MM.1S (cell line): ENCODE measurements at regions not wholly inside any gene's neighbourhood (a gene's known extent, or its start where the extent isn't known, plus 50 kb on each side); places are given as distances from the start of the nearest gene placed in this dataset.

Experiments
- DNase-seq: peaks from one replicate; pipeline ENCODE4 v3.0.0-alpha.2; 2015
- H2AFZ ChIP-seq: fragments of 300-600 bp; sonication (generic); 2 replicates; pipeline ENCODE4 v1.6.0; 2016; ENCODE audit warnings: antibody characterized with exemption, low read length
- H3F3A ChIP-seq: fragments of 300-600 bp; sonication (generic); 2 replicates; pipeline ENCODE4 v1.6.1; 2016; ENCODE audit warnings: mild to moderate bottlenecking, antibody characterized with exemption, low read length, moderate library complexity, mixed read lengths; ENCODE audit not compliant: insufficient read depth
- H3K27ac ChIP-seq: fragments of 300-600 bp; sonication (generic); 2 replicates; pipeline ENCODE4 v1.5.1; 2016; ENCODE audit warnings: mild to moderate bottlenecking, low read length
- H3K27me3 ChIP-seq: fragments of 300-600 bp; sonication (generic); replicated peaks from 2 replicates; pipeline ENCODE4 v1.6.0; 2016; ENCODE audit warnings: low read length; ENCODE audit not compliant: insufficient read depth
- H3K36me3 ChIP-seq: fragments of 300-600 bp; sonication (generic); replicated peaks from 2 replicates; pipeline ENCODE4 v1.6.1; 2016; ENCODE audit warnings: mild to moderate bottlenecking, low read length, mixed read lengths; ENCODE audit not compliant: insufficient read depth
- H3K4me1 ChIP-seq: fragments of 300-600 bp; sonication (generic); 2 replicates; pipeline ENCODE4 v1.6.1; 2016; ENCODE audit warnings: low read length, mixed read lengths
- H3K4me2 ChIP-seq: fragments of 300-600 bp; sonication (generic); 2 replicates; pipeline ENCODE4 v1.6.0; 2016; ENCODE audit warnings: low read depth, low read length
- H3K4me3 ChIP-seq: fragments of 300-600 bp; sonication (generic); 2 replicates; pipeline ENCODE4 v1.5.1; 2016; ENCODE audit warnings: low read length, mixed read lengths
- H3K79me2 ChIP-seq: fragments of 300-600 bp; sonication (generic); 2 replicates; pipeline ENCODE4 v1.6.1; 2016; ENCODE audit warnings: mixed run types, low read length, mixed read lengths
- H3K9ac ChIP-seq: fragments of 300-600 bp; sonication (generic); 2 replicates; pipeline ENCODE4 v1.6.1; 2016; ENCODE audit warnings: low read length, mixed read lengths
- H3K9me2 ChIP-seq: fragments of 300-600 bp; sonication (generic); replicated peaks from 2 replicates; pipeline ENCODE4 v1.6.1; 2016; ENCODE audit warnings: mild to moderate bottlenecking, low read length, mixed read lengths; ENCODE audit not compliant: insufficient read depth
- H3K9me3 ChIP-seq: fragments of 300-600 bp; sonication (generic); replicated peaks from 2 replicates; pipeline ENCODE4 v1.6.1; 2016; ENCODE audit warnings: mild to moderate bottlenecking, low read length, mixed read lengths; ENCODE audit not compliant: insufficient read depth
- H4K20me1 ChIP-seq: fragments of 300-600 bp; sonication (generic); 2 replicates; pipeline ENCODE4 v1.6.1; 2016; ENCODE audit warnings: mild to moderate bottlenecking, low read length, moderate library complexity, mixed read lengths; ENCODE audit not compliant: insufficient read depth
- EZH2 ChIP-seq: fragments of 300-600 bp; sonication (generic); optimal IDR thresholded peaks from 2 replicates; pipeline ENCODE3; 2017; ENCODE audit warnings: low read depth, mild to moderate bottlenecking, antibody characterized with exemption, low read length, mixed read lengths
- EZH2phosphoT487 ChIP-seq: fragments of 300-600 bp; sonication (generic); IDR thresholded peaks from 2 replicates; pipeline ENCODE4 v1.6.1; 2018; ENCODE audit warnings: antibody characterized with exemption, low read length
- TF ChIP-seq, protein P1 (sequence below): fragments of 300-600 bp; sonication (generic); IDR thresholded peaks from 2 replicates; pipeline ENCODE4 v1.5.1; 2016; ENCODE audit warnings: antibody characterized with exemption, low read length, mixed read lengths

DNA sequence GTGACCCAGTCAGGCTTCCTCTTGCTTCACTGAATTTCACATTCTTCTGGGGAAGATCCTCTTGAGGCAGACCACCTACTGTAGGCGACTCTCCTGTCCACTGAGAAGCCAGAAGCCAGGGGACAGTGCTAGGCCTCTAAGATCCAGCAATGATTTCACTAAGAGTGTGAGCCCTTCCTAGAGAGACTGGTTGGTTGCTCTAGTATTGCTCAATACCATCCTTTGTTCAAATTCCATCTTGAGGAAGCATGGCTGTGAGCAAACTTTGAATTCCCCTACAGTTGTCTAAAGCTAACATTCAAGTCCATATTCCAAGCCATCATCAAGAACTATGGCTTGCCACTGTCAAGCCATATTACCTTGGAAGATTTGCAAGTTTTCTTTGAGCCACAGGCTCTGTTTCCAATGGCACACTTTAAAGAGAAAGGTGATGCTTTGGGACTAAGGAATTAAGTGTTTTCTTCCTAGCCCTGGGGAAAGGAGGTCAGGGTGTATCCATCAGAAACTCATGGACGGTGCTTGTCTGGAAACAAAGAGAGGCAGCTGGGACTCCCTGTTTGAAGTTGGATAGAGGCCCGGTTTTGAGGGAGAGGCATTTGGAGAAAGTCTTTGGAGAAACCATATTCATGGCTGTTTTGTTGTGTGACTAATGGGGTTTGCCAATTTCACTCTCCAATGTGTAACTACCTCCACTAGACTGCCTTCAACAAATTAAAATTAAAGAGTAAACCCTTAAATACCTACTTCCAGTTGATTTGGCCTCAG is 1217.9 kb downstream of the VRK1 start:
- Histone ChIP-seq H3K27me3 (no peaks in the 10 kb centered on the region), H2AFZ (no peak overlapping the region)
- TF ChIP-seq EZH2phosphoT487 (no peak), EZH2 (no peak)
- TF ChIP-seq, protein P1, sequence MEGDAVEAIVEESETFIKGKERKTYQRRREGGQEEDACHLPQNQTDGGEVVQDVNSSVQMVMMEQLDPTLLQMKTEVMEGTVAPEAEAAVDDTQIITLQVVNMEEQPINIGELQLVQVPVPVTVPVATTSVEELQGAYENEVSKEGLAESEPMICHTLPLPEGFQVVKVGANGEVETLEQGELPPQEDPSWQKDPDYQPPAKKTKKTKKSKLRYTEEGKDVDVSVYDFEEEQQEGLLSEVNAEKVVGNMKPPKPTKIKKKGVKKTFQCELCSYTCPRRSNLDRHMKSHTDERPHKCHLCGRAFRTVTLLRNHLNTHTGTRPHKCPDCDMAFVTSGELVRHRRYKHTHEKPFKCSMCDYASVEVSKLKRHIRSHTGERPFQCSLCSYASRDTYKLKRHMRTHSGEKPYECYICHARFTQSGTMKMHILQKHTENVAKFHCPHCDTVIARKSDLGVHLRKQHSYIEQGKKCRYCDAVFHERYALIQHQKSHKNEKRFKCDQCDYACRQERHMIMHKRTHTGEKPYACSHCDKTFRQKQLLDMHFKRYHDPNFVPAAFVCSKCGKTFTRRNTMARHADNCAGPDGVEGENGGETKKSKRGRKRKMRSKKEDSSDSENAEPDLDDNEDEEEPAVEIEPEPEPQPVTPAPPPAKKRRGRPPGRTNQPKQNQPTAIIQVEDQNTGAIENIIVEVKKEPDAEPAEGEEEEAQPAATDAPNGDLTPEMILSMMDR: no peak

DNA sequence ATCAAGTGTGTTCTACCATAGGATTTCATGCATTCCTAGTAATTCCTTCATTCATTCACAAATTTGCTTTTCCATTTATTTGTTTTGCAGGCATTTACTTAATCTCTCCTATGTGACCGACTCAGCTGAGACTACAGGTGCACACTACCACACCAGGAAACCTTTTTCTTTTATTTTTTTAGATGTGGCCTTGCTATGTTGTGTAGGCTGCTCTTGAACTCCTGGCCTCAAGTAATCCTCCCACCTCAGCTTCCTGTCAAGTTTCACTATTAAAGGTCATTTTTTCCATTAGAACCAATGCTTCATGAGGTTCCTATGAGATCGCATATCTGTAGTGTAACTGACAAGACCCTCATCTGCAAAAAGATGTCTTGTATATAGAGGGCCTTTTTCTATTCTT is 1218.7 kb downstream of the VRK1 start:
- H3K9me3 ChIP-seq: no peaks in the 10 kb centered on the region
- no peak overlapping the region for H3K4me2 ChIP-seq
- H3K4me3 ChIP-seq: no peak overlapping the region
- no peaks in the 10 kb centered on the region for H4K20me1 ChIP-seq
- H3K27ac ChIP-seq: no peak overlapping the region
- no peaks in the 10 kb centered on the region for H3K79me2 ChIP-seq
- no peaks in the 10 kb centered on the region for H3K36me3 ChIP-seq
- DNase-seq: no peak
- no peak overlapping the region for H3K9ac ChIP-seq
- no peak for TF ChIP-seq EZH2phosphoT487
- TF ChIP-seq, protein P1: no peak
- TF ChIP-seq EZH2: no peak
- no peak overlapping the region for H2AFZ ChIP-seq
- H3K27me3 ChIP-seq: no peaks in the 10 kb centered on the region
- H3F3A ChIP-seq: no peaks in the 10 kb centered on the region
- H3K9me2 ChIP-seq: no peaks in the 10 kb centered on the region
- H3K4me1 ChIP-seq: no peaks in the 10 kb centered on the region

More for the DNA sequence above, 1217.9 kb downstream of the VRK1 start:
- no peaks in the 10 kb centered on the region for H3F3A ChIP-seq
- no peaks in the 10 kb centered on the region for H3K9me3 ChIP-seq
- H3K4me2 ChIP-seq: no peak overlapping the region
- H3K27ac ChIP-seq: no peak overlapping the region
- no peaks in the 10 kb centered on the region for H3K79me2 ChIP-seq
- H3K36me3 ChIP-seq: no peaks in the 10 kb centered on the region
- H3K9me2 ChIP-seq: no peaks in the 10 kb centered on the region
- H3K4me3 ChIP-seq: no peak overlapping the region
- no peaks in the 10 kb centered on the region for H4K20me1 ChIP-seq
- no peak for DNase-seq
- no peaks in the 10 kb centered on the region for H3K4me1 ChIP-seq
- no peak overlapping the region for H3K9ac ChIP-seq

DNA sequence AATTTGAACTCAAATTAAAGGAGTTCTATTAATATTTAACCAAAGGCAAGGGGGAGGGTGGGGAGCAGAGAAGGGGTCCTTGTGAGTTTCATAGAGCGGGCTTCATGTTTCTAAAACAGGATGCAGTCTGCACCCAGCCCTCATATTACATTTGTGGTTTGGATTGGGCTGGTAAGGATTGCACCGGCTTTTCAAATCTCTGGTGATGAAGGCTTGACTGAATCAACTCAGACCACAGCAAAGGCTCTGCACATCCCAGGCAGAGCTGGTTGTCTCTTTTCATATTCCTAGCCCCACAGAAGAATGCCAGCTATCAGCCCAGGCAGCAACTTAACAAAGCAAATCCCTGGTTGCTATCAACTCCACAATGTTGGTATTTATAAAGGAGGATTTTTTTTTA is 1221.4 kb downstream of the VRK1 start:
- TF ChIP-seq, protein P1: no peak
- no peak for TF ChIP-seq EZH2
- no peak for TF ChIP-seq EZH2phosphoT487
- H3K4me3 ChIP-seq: no peak overlapping the region
- no peak overlapping the region for H3K27ac ChIP-seq
- H3K9me2 ChIP-seq: no peaks in the 10 kb centered on the region
- no peaks in the 10 kb centered on the region for H4K20me1 ChIP-seq
- no peaks in the 10 kb centered on the region for H3K4me1 ChIP-seq
- H3K4me2 ChIP-seq: no peak overlapping the region
- no peaks in the 10 kb centered on the region for H3F3A ChIP-seq
- H3K36me3 ChIP-seq: no peaks in the 10 kb centered on the region
- no peak overlapping the region for H3K9ac ChIP-seq
- H3K27me3 ChIP-seq: no peaks in the 10 kb centered on the region
- H3K9me3 ChIP-seq: no peaks in the 10 kb centered on the region
- no peak overlapping the region for H2AFZ ChIP-seq
- no peaks in the 10 kb centered on the region for H3K79me2 ChIP-seq
- no peak for DNase-seq
